ENCODE measurements at regions not wholly inside any gene's neighbourhood (a gene's known extent, or its start where the extent isn't known, plus 50 kb on each side); places are given as distances from the start of the nearest gene placed in this dataset.

DNA sequence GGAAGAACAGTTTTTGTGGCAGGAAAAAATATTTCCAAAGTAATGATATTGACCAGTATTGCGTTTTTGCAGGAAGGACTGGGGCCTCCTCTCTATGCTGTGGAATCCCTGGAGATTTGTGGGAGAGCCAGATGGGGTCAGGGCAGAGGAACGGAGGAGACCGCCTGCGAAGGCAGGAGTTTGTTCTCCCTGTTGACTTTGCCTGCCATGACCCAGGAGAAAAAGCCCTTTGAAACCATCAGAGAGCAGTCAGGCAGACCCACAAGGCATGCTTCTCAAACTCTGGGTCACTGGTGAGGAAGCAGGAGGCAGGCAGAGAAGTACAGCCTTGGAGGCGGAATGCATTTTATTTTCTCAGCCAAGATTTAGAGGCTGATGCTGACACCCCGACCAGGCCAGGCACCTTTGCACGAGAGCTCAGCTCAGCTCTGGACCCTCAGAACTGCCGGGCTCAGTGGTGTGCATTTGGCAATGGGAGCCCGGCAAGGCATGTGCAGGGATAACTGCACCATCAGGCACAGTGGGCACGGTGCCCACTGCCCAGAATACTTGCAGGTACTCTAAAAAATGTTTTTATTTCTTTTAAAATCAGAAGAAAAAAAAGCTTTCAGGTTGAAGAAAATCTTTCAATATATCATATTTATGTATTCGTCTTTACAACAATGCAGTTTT, 410.4 kb downstream of the RPS24 start:
- no peak for TF ChIP-seq ZFX (IDR thresholded peaks at IDR 0.05)
- TF ChIP-seq, protein P1, sequence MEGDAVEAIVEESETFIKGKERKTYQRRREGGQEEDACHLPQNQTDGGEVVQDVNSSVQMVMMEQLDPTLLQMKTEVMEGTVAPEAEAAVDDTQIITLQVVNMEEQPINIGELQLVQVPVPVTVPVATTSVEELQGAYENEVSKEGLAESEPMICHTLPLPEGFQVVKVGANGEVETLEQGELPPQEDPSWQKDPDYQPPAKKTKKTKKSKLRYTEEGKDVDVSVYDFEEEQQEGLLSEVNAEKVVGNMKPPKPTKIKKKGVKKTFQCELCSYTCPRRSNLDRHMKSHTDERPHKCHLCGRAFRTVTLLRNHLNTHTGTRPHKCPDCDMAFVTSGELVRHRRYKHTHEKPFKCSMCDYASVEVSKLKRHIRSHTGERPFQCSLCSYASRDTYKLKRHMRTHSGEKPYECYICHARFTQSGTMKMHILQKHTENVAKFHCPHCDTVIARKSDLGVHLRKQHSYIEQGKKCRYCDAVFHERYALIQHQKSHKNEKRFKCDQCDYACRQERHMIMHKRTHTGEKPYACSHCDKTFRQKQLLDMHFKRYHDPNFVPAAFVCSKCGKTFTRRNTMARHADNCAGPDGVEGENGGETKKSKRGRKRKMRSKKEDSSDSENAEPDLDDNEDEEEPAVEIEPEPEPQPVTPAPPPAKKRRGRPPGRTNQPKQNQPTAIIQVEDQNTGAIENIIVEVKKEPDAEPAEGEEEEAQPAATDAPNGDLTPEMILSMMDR (IDR thresholded peaks at IDR 0.05 in 2 of 3, conservative IDR thresholded peaks at IDR 0.05 in 1 of 3; ENCODE audit: borderline replicate concordance in 1 of 3, insufficient read depth in 1 of 3, low read depth in 2 of 3, low read length in 2 of 3): no peak
- no peak for TF ChIP-seq POLR2A (IDR thresholded peaks at IDR 0.05; ENCODE audit: borderline replicate concordance, extremely low read depth, insufficient read depth, insufficient read length)
- TF ChIP-seq EZH2 (IDR thresholded peaks at IDR 0.05): no peak
- no peak for TF ChIP-seq POLR2AphosphoS5 (IDR thresholded peaks at IDR 0.05; ENCODE audit: low read depth, low read length)

Measured in HCT116 (cell line).